Activated CD4-positive, alpha-beta T cell treated with anti-CD3 and anti-CD28 coated beads for 36 hours (primary cell): ENCODE measurements at regions not wholly inside any gene's neighbourhood (a gene's known extent, or its start where the extent isn't known, plus 50 kb on each side); places are given as distances from the start of the nearest gene placed in this dataset.
"Not testable (repeated sequence)": the region's sequence is repeated elsewhere in the genome, so short reads cannot be mapped to it uniquely, and the experiment has no call there.

Experiments
- ATAC-seq: fragments of 200-7000 bp; cut with Tn5 transposase; one replicate; pipeline ENCODE4 v1.10.0; 2021; ENCODE audit warnings: mild to moderate bottlenecking, moderate library complexity
- CTCF ChIA-PET: fragments of 350-600 bp; sonication (Branson Sonifier 250); formaldehyde crosslinking; loops from one replicate; lab custom pipeline; 2021; ENCODE audit warnings: antibody characterized with exemption; lab: Charles Lee
- POLR2A ChIA-PET: fragments of 350-600 bp; sonication (Branson Sonifier 250); formaldehyde crosslinking; loops from one replicate; lab custom pipeline; 2021; ENCODE audit warnings: antibody characterized with exemption, inconsistent platforms; lab: Charles Lee
- DNase-seq: peaks from one replicate; pipeline ENCODE4 v3.0.0-alpha.2; 2020
- H3K27ac Mint-ChIP-seq: one replicate; pipeline ENCODE4 v1.8.0; 2021; ENCODE audit warnings: mixed read lengths
- H3K27me3 Mint-ChIP-seq: one replicate; pipeline ENCODE4 v1.8.0; 2021; ENCODE audit warnings: mixed read lengths
- H3K36me3 Mint-ChIP-seq: one replicate; pipeline ENCODE4 v1.8.0; 2021; ENCODE audit warnings: low read depth, mixed read lengths
- H3K4me1 Mint-ChIP-seq: one replicate; pipeline ENCODE4 v1.8.0; 2021; ENCODE audit warnings: mixed read lengths
- H3K4me3 Mint-ChIP-seq: one replicate; pipeline ENCODE4 v1.8.0; 2021; ENCODE audit warnings: mild to moderate bottlenecking, moderate library complexity, mixed read lengths
- H3K9me3 Mint-ChIP-seq: one replicate; pipeline ENCODE4 v1.8.0; 2021; ENCODE audit warnings: low read depth, mixed read lengths
- intact Hi-C, 2 experiments: fragments of 100-400 bp; cut with DNase I in 1 of 2; cut with micrococcal nuclease in 1 of 2; formaldehyde crosslinking; loops; one replicate each; pipeline versions ENCODE4 v1.14.2 to v1.15.1; 2022 to 2024; cut with DNase I, micrococcal nuclease

- Mint-ChIP-seq H3K27ac (no peak overlapping the region), H3K36me3 (no peaks in the 10 kb centered on the region), H3K4me3 (no peak overlapping the region), H3K27me3 (peaks cover 8% of the 10 kb centered on the region), H3K9me3 (no peaks in the 10 kb centered on the region), H3K4me1 (peaks cover 2% of the 10 kb centered on the region)
- intact Hi-C loops: no loop called here
- POLR2A ChIA-PET: no interaction called here
- ATAC-seq: no peak
- CTCF ChIA-PET: interaction anchor here (0.6 kb wide), 1 partner anchor 10 kb away, joined by 3 read pairs; no protein-coding TSS in a partner anchor
- no peak for DNase-seq
These were observed 128.7 kb downstream of the CEP120 start for GRCh38 chr5:123294544-123294943.

DNA sequence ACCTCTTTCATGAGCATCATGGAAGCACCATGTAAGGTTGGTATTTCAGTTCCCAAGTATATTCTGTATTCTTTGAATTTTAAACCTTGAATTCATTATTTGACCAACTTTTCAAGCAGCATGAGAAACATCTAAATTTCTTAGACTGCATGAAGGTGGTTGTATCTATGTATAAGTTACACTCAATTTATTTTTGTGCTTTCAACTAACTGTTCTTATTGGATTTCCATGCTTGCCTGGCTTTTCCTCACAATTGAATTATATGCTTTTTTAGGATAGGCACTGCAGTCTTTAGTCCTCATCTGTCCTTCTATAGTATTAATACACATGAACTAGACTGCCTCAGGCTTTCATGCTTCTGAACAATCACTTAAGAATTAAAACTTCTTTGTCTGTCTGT, 134.0 kb downstream of the CEP120 start:
- no peak for DNase-seq
- CTCF ChIA-PET: no interaction called here
- no peak for ATAC-seq
- no peaks in the 10 kb centered on the region for H3K36me3 Mint-ChIP-seq
- no peak overlapping the region for H3K4me3 Mint-ChIP-seq
- H3K27ac Mint-ChIP-seq: no peak overlapping the region
- POLR2A ChIA-PET: no interaction called here
- H3K4me1 Mint-ChIP-seq: peaks cover 3% of the 10 kb centered on the region
- peaks cover 27% of the 10 kb centered on the region for H3K27me3 Mint-ChIP-seq
- intact Hi-C loops: no loop called here
- H3K9me3 Mint-ChIP-seq: no peaks in the 10 kb centered on the region

DNA sequence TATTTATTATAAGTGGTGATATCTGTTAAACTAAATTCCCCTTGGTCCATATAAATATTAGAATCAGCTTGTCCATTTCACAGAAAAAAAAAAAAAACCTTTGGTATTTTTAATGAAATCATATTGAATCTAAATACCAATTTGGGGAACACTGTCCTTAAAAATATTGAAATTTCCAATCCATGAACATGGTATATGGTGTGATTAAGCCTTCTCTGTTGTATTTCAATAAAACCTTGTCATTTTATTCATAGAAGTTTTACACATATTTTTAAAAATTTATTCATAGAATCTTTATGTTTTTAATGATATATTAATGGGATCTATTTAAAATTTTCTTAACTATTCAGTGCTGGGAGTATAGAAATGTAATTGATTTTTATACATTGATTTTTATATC, 135.3 kb downstream of the CEP120 start:
- H3K27me3 Mint-ChIP-seq: peaks cover 31% of the 10 kb centered on the region
- ATAC-seq (no peak), DNase-seq (no peak)
- H3K4me3 Mint-ChIP-seq: no peak overlapping the region
- H3K4me1 Mint-ChIP-seq: peaks cover 3% of the 10 kb centered on the region
- CTCF ChIA-PET: no interaction called here
- POLR2A ChIA-PET: no interaction called here
- intact Hi-C loops: no loop called here
- H3K27ac Mint-ChIP-seq: no peak overlapping the region
- H3K9me3 Mint-ChIP-seq: no peaks in the 10 kb centered on the region
- no peaks in the 10 kb centered on the region for H3K36me3 Mint-ChIP-seq

GRCh38 chr5:123286891-123287290, 136.3 kb downstream of the CEP120 start:
- H3K36me3 Mint-ChIP-seq: no peaks in the 10 kb centered on the region
- ChIA-PET CTCF (no interaction called here), POLR2A (no interaction called here)
- H3K4me1 Mint-ChIP-seq: peaks cover 3% of the 10 kb centered on the region
- peaks cover 31% of the 10 kb centered on the region for H3K27me3 Mint-ChIP-seq
- no peak for DNase-seq
- no peaks in the 10 kb centered on the region for H3K9me3 Mint-ChIP-seq
- ATAC-seq: no peak
- no peak overlapping the region for H3K4me3 Mint-ChIP-seq
- intact Hi-C loops: no loop called here
- no peak overlapping the region for H3K27ac Mint-ChIP-seq

DNA sequence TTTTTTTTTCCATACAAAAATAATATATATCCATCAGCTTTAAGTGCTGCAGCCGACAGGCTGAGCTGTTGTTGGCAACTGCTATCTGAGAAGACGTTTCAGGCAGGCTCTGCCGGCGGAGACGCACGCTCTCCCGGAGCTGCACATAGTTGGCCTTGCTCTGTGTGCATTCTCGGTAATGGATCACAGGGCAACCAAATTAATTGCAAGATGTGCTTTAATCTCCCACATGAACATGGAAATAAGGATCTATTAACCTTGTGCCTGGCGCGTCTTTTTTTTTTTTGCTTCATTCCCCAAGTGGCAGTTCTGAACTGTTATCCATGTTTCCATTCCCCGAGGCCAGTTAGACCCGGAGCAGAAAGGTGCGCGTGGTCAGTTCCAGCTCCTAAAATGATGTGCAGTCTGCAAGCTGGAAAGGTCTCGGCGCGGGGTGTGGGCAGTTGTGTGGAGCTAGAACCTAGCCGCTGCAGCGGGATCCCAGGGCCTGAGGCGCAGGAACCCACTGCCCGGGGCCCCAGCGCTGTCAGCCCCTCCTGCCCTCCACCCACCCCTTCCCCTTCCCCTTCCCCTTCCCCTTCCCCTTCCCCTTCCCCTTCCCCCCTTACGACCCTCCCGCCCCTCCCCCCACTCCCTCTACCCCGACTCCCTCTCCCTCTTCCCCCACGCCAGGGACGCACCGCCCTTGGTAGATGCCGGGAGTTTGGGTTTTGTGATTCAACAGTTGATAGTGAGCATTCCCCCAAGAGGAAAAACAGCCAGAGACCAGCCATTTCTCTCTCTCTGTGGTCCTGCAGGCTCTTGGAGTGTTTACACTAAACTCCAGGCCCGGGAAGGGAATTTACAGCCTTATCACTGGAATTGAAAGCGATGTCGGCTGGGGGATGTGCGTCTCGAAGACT, 137.8 kb downstream of the CEP120 start:
- no peak overlapping the region for H3K27ac Mint-ChIP-seq
- peaks cover 27% of the 10 kb centered on the region for H3K27me3 Mint-ChIP-seq
- intact Hi-C loops: no loop called here
- no peak for DNase-seq
- H3K9me3 Mint-ChIP-seq: no peaks in the 10 kb centered on the region
- H3K4me1 Mint-ChIP-seq: peaks cover 3% of the 10 kb centered on the region
- ChIA-PET CTCF (no interaction called here), POLR2A (interaction anchor here (0.5 kb wide), 1 partner anchor 326 kb away, joined by 3 read pairs; no protein-coding TSS in a partner anchor)
- no peak for ATAC-seq
- H3K36me3 Mint-ChIP-seq: no peaks in the 10 kb centered on the region
- H3K4me3 Mint-ChIP-seq: no peak overlapping the region

DNA sequence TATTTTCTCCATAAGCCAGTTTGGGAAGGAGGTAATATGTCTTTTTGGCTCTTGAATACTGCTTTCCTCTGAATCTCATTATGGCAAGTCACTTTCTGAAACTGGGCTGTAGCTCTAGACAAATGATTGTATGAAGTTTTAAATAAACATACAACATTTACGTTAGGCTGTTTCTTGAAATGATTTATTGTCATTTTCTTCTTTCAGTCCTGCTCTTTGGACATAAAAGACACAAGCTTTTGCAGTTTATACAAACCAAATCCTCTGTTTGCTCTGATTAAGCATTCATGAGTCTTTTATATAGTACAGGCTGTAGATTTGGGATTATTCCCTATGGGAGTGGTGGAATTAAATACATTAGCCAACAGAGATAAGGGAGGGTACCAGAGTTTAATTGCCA, 139.7 kb downstream of the CEP120 start:
- CTCF ChIA-PET: interaction anchor here (0.6 to 0.7 kb wide), 2 partner anchors 17 to 527 kb away, joined by 3 read pairs; no protein-coding TSS in a partner anchor
- DNase-seq: no peak
- H3K9me3 Mint-ChIP-seq: no peaks in the 10 kb centered on the region
- no peak overlapping the region for H3K4me3 Mint-ChIP-seq
- ATAC-seq: no peak
- POLR2A ChIA-PET: no interaction called here
- H3K27me3 Mint-ChIP-seq: peaks cover 22% of the 10 kb centered on the region
- intact Hi-C loops: no loop called here
- no peak overlapping the region for H3K27ac Mint-ChIP-seq
- H3K36me3 Mint-ChIP-seq: no peaks in the 10 kb centered on the region
- H3K4me1 Mint-ChIP-seq: peaks cover 3% of the 10 kb centered on the region

- POLR2A ChIA-PET: no interaction called here
- Mint-ChIP-seq H3K36me3 (no peaks in the 10 kb centered on the region), H3K27ac (no peak overlapping the region), H3K4me3 (no peak overlapping the region), H3K27me3 (peaks cover 22% of the 10 kb centered on the region), H3K4me1 (peaks cover 3% of the 10 kb centered on the region), H3K9me3 (no peaks in the 10 kb centered on the region)
- ATAC-seq (no peak), DNase-seq (no peak)
- intact Hi-C loops: no loop called here
- CTCF ChIA-PET: interaction anchor here (0.6 to 1.0 kb wide), 3 partner anchors 10 to 527 kb away, joined by 3 read pairs; no protein-coding TSS in a partner anchor
These were observed 140.2 kb downstream of the CEP120 start for GRCh38 chr5:123283031-123283430.

DNA sequence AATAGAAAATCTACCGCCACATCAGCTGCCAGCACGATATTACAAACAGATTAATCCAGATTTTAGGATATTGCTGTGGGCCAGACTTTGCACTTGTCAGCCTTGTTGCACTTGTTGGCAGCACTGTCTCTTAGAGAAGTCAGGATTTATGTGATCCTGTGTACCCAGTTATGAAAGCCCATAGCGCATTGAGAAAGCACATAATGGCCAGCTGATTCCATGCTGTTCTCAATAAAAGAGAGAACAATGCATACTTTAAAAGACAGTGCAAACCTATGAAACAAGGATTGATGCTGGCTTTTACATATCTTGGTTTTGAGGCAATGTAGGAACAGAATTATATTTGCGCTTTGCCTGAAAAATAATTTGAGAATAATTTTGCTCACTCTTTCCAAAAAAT, 140.8 kb downstream of the CEP120 start:
- POLR2A ChIA-PET: no interaction called here
- DNase-seq (no peak), ATAC-seq (no peak)
- Mint-ChIP-seq H3K9me3 (no peaks in the 10 kb centered on the region), H3K4me3 (no peak overlapping the region), H3K27me3 (peaks cover 22% of the 10 kb centered on the region), H3K27ac (no peak overlapping the region), H3K4me1 (peaks cover 3% of the 10 kb centered on the region), H3K36me3 (no peaks in the 10 kb centered on the region)
- intact Hi-C loops: no loop called here
- CTCF ChIA-PET: interaction anchor here (1.0 kb wide), 1 partner anchor 10 kb away, joined by 3 read pairs; no protein-coding TSS in a partner anchor

DNA sequence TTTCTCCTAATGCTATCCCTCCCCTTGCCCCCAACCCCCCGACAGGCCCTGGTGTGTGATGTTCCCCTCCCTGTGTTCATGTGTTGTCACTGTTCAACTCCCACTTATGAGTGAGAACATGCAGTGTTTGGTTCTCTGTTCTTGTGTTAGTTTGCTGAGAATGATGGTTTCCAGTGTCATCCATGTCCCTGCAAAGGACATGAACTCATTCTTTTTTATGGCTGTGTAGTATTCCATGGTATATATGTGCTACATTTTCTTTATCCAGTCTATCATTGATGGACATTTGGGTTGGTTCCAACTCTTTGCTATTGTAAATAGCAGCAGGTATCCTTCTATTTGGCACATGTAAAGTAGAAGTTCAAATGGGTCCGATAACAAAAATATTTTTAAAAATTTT, 142.3 kb downstream of the CEP120 start:
- H3K9me3 Mint-ChIP-seq, H3K4me1 Mint-ChIP-seq, H3K36me3 Mint-ChIP-seq, DNase-seq, ATAC-seq, H3K4me3 Mint-ChIP-seq, CTCF ChIA-PET, intact Hi-C loops, POLR2A ChIA-PET, H3K27ac Mint-ChIP-seq: not testable (repeated sequence)
- H3K27me3 Mint-ChIP-seq: peaks cover 16% of the 10 kb centered on the region

- ChIA-PET CTCF (no interaction called here), POLR2A (no interaction called here)
- Mint-ChIP-seq H3K27me3 (peaks cover 7% of the 10 kb centered on the region), H3K4me3 (no peak overlapping the region), H3K36me3 (no peaks in the 10 kb centered on the region), H3K4me1 (no peaks in the 10 kb centered on the region), H3K27ac (no peak overlapping the region), H3K9me3 (no peaks in the 10 kb centered on the region)
- no peak for DNase-seq
- ATAC-seq: no peak
- intact Hi-C loops: loop anchor here in 1 of 2 experiments (5.0 kb wide), 1 partner anchor 333 kb away; no protein-coding TSS in a partner anchor
These were observed 144.1 kb downstream of the CEP120 start for GRCh38 chr5:123279136-123279535.

DNA sequence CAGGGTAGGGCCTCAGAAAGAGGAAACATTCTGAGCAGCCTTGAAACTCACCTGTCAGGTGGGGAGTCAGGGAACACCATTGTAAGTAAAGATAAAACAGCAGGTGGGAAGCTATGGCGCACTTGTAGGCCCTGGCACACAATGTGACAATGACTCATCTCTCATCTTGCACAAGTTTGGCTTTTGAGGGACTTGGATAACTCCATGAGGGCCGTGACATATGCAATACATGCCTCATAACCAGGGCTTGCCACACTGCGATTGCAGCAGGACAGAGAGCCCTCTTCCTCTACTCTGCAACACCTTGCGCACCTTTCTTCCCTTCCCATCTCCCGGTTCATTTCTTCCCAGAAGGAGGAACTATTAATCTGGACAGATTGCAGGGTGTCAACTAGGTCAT, 144.9 kb downstream of the CEP120 start:
- ChIA-PET POLR2A (no interaction called here), CTCF (interaction anchor here (0.6 kb wide), 1 partner anchor 417 kb away, joined by 4 read pairs; no protein-coding TSS in a partner anchor)
- no peaks in the 10 kb centered on the region for H3K9me3 Mint-ChIP-seq
- intact Hi-C loops: loop anchor here in 1 of 2 experiments (5.0 kb wide), 1 partner anchor 334 kb away; no protein-coding TSS in a partner anchor
- H3K36me3 Mint-ChIP-seq: no peaks in the 10 kb centered on the region
- ATAC-seq: no peak
- H3K4me1 Mint-ChIP-seq: no peaks in the 10 kb centered on the region
- peaks cover 3% of the 10 kb centered on the region for H3K27me3 Mint-ChIP-seq
- no peak overlapping the region for H3K27ac Mint-ChIP-seq
- DNase-seq: no peak
- H3K4me3 Mint-ChIP-seq: no peak overlapping the region

DNA sequence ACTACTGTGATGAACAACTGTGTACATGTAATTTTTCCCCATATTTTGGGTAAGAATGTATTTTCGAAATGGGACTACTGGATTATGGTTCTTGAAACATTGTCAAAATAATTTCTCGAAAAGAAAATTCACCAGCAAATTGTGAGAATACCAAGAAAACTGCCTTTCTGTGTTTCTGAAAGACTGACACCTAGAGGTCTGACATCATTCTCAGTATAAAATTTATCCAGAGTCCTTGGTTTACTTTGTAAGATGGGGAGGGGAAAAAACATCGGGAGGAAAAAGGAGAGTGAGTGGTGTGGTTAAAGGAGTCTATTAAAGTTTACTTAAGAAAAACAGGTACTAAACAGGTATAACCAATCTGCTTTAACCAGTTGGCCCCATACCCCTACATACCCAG, 149.2 kb downstream of the CEP120 start:
- Mint-ChIP-seq H3K9me3 (no peaks in the 10 kb centered on the region), H3K4me3 (no peak overlapping the region), H3K4me1 (no peaks in the 10 kb centered on the region), H3K36me3 (no peaks in the 10 kb centered on the region), H3K27ac (no peak overlapping the region), H3K27me3 (no peaks in the 10 kb centered on the region)
- intact Hi-C loops: no loop called here
- DNase-seq (no peak), ATAC-seq (no peak)
- CTCF ChIA-PET: no interaction called here
- POLR2A ChIA-PET: no interaction called here
